H9 (cell line): ENCODE measurements at regions not wholly inside any gene's neighbourhood (a gene's known extent, or its start where the extent isn't known, plus 50 kb on each side); places are given as distances from the start of the nearest gene placed in this dataset.

Experiments
- DNase-seq: peaks from one replicate; pipeline ENCODE4 v3.0.0-alpha.2; 2017
- H2AFZ ChIP-seq: one replicate; pipeline ENCODE4 v1.6.1; 2013; ENCODE audit warnings: mild to moderate bottlenecking, low read length, control low read depth, moderate library complexity
- H2AK5ac ChIP-seq: 2 replicates; pipeline ENCODE4 v1.6.1; 2013; ENCODE audit warnings: low read length, control low read depth, mixed read lengths; ENCODE audit not compliant: insufficient read length
- H2BK120ac ChIP-seq: one replicate; pipeline ENCODE4 v1.6.1; 2013; ENCODE audit warnings: low read depth, mild to moderate bottlenecking, low read length, control low read depth, inconsistent platforms; ENCODE audit not compliant: poor library complexity, severe bottlenecking
- H2BK12ac ChIP-seq: 2 replicates; pipeline ENCODE4 v1.6.1; 2013; ENCODE audit warnings: low read length, control low read depth, mixed read lengths, low read depth; ENCODE audit not compliant: insufficient read length
- H2BK15ac ChIP-seq: 2 replicates; pipeline ENCODE4 v1.6.1; 2013; ENCODE audit warnings: low read depth, low read length, control low read depth
- H2BK20ac ChIP-seq: one replicate; pipeline ENCODE4 v1.6.1; 2013; ENCODE audit warnings: low read depth, mild to moderate bottlenecking, low read length, control low read depth, inconsistent platforms; ENCODE audit not compliant: poor library complexity, severe bottlenecking
- H2BK5ac ChIP-seq: 2 replicates; pipeline ENCODE4 v1.6.1; 2013; ENCODE audit warnings: low read length, control low read depth, mixed read lengths; ENCODE audit not compliant: insufficient read length
- H3K14ac ChIP-seq: 2 replicates; pipeline ENCODE4 v1.6.1; 2013; ENCODE audit warnings: low read length, control low read depth; ENCODE audit not compliant: insufficient read depth
- H3K18ac ChIP-seq: 2 replicates; pipeline ENCODE4 v1.6.1; 2013; ENCODE audit warnings: low read depth, mild to moderate bottlenecking, mixed read lengths, low read length, control low read depth; ENCODE audit not compliant: insufficient read length
- H3K23ac ChIP-seq: 2 replicates; pipeline ENCODE4 v1.6.1; 2013; ENCODE audit warnings: low read length, control low read depth, mixed read lengths, low read depth; ENCODE audit not compliant: insufficient read length
- H3K23me2 ChIP-seq: 2 replicates; pipeline ENCODE4 v1.6.1; 2013; ENCODE audit warnings: low read depth, mild to moderate bottlenecking, mixed read lengths, low read length, control low read depth; ENCODE audit not compliant: insufficient read length, poor library complexity, severe bottlenecking
- H3K27ac ChIP-seq: 2 replicates; pipeline ENCODE4 v1.5.1; 2013; ENCODE audit warnings: low read length, control low read depth, mixed read lengths, low read depth; ENCODE audit not compliant: insufficient read length
- H3K27me3 ChIP-seq: 2 replicates; pipeline ENCODE4 v1.6.1; 2013; ENCODE audit warnings: low read length, control low read depth, inconsistent platforms; ENCODE audit not compliant: insufficient read depth
- H3K4ac ChIP-seq: 2 replicates; pipeline ENCODE4 v1.6.1; 2013; ENCODE audit warnings: low read depth, mild to moderate bottlenecking, control low read depth, inconsistent platforms, low read length, moderate library complexity
- H3K4me1 ChIP-seq: 2 replicates; pipeline ENCODE4 v1.6.1; 2013; ENCODE audit warnings: low read length, control low read depth, inconsistent platforms; ENCODE audit not compliant: insufficient read depth
- H3K4me2 ChIP-seq: 2 replicates; pipeline ENCODE4 v1.6.1; 2013; ENCODE audit warnings: low read length, control low read depth, mixed read lengths; ENCODE audit not compliant: insufficient read length, insufficient read depth
- H3K56ac ChIP-seq: 2 replicates; pipeline ENCODE4 v1.6.1; 2013; ENCODE audit warnings: low read depth, mild to moderate bottlenecking, mixed read lengths, low read length, control low read depth; ENCODE audit not compliant: insufficient read length
- H3K79me1 ChIP-seq: 2 replicates; pipeline ENCODE4 v1.6.1; 2013; ENCODE audit warnings: low read depth, mild to moderate bottlenecking, moderate library complexity, low read length, control low read depth, inconsistent platforms; ENCODE audit not compliant: insufficient read depth, poor library complexity, severe bottlenecking
- H3K79me2 ChIP-seq: 2 replicates; pipeline ENCODE4 v1.6.1; 2013; ENCODE audit warnings: low read length, control low read depth, inconsistent platforms; ENCODE audit not compliant: insufficient read depth
- H3K9ac ChIP-seq: 2 replicates; pipeline ENCODE4 v1.6.1; 2013; ENCODE audit warnings: low read length, control low read depth, mixed read lengths; ENCODE audit not compliant: insufficient read length; ENCODE audit errors: extremely low read depth
- H3K9me3 ChIP-seq: one replicate; pipeline ENCODE4 v1.6.1; 2013; ENCODE audit warnings: low read depth, low read length, inconsistent platforms; ENCODE audit not compliant: control insufficient read depth
- H3T11ph ChIP-seq: one replicate; pipeline ENCODE4 v1.6.1; 2013; ENCODE audit warnings: mild to moderate bottlenecking, low read length, control low read depth, inconsistent platforms
- H4K20me1 ChIP-seq: one replicate; pipeline ENCODE4 v1.6.1; 2013; ENCODE audit not compliant: control insufficient read depth, insufficient read length, insufficient read depth
- H4K5ac ChIP-seq: 2 replicates; pipeline ENCODE4 v1.6.1; 2013; ENCODE audit warnings: low read depth, mild to moderate bottlenecking, mixed read lengths, low read length, control low read depth; ENCODE audit not compliant: insufficient read length
- H4K8ac ChIP-seq: replicated peaks from 2 replicates; pipeline ENCODE4 v1.6.1; 2013; ENCODE audit warnings: low read length, control low read depth, mixed read lengths, low read depth; ENCODE audit not compliant: insufficient read length
- H4K91ac ChIP-seq: 2 replicates; pipeline ENCODE4 v1.6.1; 2013; ENCODE audit warnings: low read depth, mild to moderate bottlenecking, moderate library complexity, mixed read lengths, low read length, control low read depth; ENCODE audit not compliant: insufficient read length
- H3K27ac Mint-ChIP-seq, 3 experiments: 2 replicates in 2 of 3; 3 replicates in 1 of 3; pipeline ENCODE4 v1.8.0; 2020 to 2021; ENCODE audit warnings: mixed read lengths in 3 of 3, mild to moderate bottlenecking in 1 of 3, moderate library complexity in 1 of 3
- H3K27me3 Mint-ChIP-seq: 2 replicates; pipeline ENCODE4 v1.8.0; 2021; ENCODE audit warnings: low read depth, mild to moderate bottlenecking, moderate library complexity, mixed read lengths
- H3K36me3 Mint-ChIP-seq, 3 experiments: 2 replicates in 2 of 3; 3 replicates in 1 of 3; pipeline ENCODE4 v1.8.0; 2020 to 2021; ENCODE audit warnings: low read depth in 3 of 3, mixed read lengths in 3 of 3; ENCODE audit not compliant: insufficient read depth in 1 of 3
- H3K4me1 Mint-ChIP-seq, 2 experiments: 2 replicates each; pipeline ENCODE4 v1.8.0; 2020; ENCODE audit warnings: mixed read lengths in 2 of 2
- H3K4me3 Mint-ChIP-seq, 2 experiments: 2 replicates in 1 of 2; 3 replicates in 1 of 2; pipeline ENCODE4 v1.8.0; 2020 to 2021; ENCODE audit warnings: mild to moderate bottlenecking in 2 of 2, mixed read lengths in 2 of 2, moderate library complexity in 1 of 2
- H3K9me3 Mint-ChIP-seq, 2 experiments: 2 replicates in 1 of 2; 3 replicates in 1 of 2; pipeline ENCODE4 v1.8.0; 2020; ENCODE audit warnings: mild to moderate bottlenecking in 2 of 2, mixed read lengths in 2 of 2, moderate library complexity in 1 of 2
- WGBS: extraction: QIAGEN DNeasy Blood & Tissue Kit; methylation state at CpG from one replicate; pipeline ENCODE4 v1.1.7; 2013; ENCODE audit warnings: missing lambda C conversion rate, low lambda C conversion rate, mixed read lengths; ENCODE audit not compliant: insufficient read length; ENCODE audit errors: extremely low coverage; 5-methylcytosine and 5-hydroxymethylcytosine counted together
- TF ChIP-seq, protein P1 (sequence below): fragments of 200-600 bp; sonication (generic); conservative IDR thresholded peaks from 3 replicates; pipeline ENCODE4 v1.8.0; 2021; ENCODE audit warnings: antibody characterized with exemption, mild to moderate bottlenecking

GRCh38 chr14:66405158-66405557 is 81.0 kb upstream of the CCDC196 start:
- peak; percentile 36 for DNase-seq
- TF ChIP-seq, protein P1, sequence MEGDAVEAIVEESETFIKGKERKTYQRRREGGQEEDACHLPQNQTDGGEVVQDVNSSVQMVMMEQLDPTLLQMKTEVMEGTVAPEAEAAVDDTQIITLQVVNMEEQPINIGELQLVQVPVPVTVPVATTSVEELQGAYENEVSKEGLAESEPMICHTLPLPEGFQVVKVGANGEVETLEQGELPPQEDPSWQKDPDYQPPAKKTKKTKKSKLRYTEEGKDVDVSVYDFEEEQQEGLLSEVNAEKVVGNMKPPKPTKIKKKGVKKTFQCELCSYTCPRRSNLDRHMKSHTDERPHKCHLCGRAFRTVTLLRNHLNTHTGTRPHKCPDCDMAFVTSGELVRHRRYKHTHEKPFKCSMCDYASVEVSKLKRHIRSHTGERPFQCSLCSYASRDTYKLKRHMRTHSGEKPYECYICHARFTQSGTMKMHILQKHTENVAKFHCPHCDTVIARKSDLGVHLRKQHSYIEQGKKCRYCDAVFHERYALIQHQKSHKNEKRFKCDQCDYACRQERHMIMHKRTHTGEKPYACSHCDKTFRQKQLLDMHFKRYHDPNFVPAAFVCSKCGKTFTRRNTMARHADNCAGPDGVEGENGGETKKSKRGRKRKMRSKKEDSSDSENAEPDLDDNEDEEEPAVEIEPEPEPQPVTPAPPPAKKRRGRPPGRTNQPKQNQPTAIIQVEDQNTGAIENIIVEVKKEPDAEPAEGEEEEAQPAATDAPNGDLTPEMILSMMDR = no peak
- Mint-ChIP-seq H3K9me3 (no peaks in the 10 kb centered on the region), H3K4me3 (no peak overlapping the region), H3K27ac (no peak overlapping the region; a peak in 1 of 7 replicates), H3K27me3 (no peaks in the 10 kb centered on the region), H3K36me3 (no peaks in the 10 kb centered on the region), H3K4me1 (peaks cover 12 to 17% of the 10 kb centered on the region in 2 experiments)
- Histone ChIP-seq H3K4ac (no peak overlapping the region), H3K27me3 (no peaks in the 10 kb centered on the region), H4K8ac (no peak overlapping the region), H3K14ac (no peak overlapping the region), H4K91ac (no peak overlapping the region), H2BK12ac (no peak overlapping the region), H3K27ac (no peak overlapping the region), H3K18ac (no peak overlapping the region), H2BK20ac (no peak overlapping the region), H3K23ac (no peak overlapping the region), H3K4me2 (no peak overlapping the region), H3T11ph (no peak overlapping the region), H2AK5ac (no peak overlapping the region), H3K79me1 (no peaks in the 10 kb centered on the region), H3K9me3 (no peaks in the 10 kb centered on the region), H2BK15ac (no peak overlapping the region), H3K9ac (no peak overlapping the region), H3K79me2 (no peaks in the 10 kb centered on the region), H4K20me1 (no peaks in the 10 kb centered on the region), H3K4me1 (no peaks in the 10 kb centered on the region), H3K56ac (no peak overlapping the region), H4K5ac (no peak overlapping the region), H2AFZ (no peak overlapping the region), H2BK5ac (no peak overlapping the region), H3K23me2 (no peaks in the 10 kb centered on the region), H2BK120ac (no peak overlapping the region)
- no CpG with 5 or more reads among the region's 1 CpG for WGBS
